ENCODE measurements at regions not wholly inside any gene's neighbourhood (a gene's known extent, or its start where the extent isn't known, plus 50 kb on each side); places are given as distances from the start of the nearest gene placed in this dataset.

DNA sequence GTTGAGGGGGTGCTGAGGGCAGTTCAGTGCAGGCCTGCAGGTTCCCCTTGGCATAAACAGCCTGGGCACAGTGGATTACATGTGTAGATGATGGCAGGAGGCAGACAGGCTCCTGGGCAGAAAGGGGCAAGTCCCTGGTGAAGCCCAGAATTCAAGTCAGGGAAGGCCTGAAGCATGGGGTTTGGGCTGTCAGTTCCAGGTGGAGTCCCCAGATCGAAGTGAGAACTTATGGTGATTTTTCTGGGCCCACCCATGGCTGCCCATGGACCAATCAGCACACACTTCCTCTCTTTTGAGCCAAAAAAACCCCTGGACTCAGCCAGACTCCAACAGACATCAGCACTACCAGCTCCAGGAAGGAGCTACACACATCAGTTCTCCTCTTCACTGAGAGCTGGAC is 529.1 kb downstream of the PPARGC1A start:
- ChIA-PET CTCF (no interaction called here), POLR2A (no interaction called here)
- DNase-seq (ENCODE audit: low read depth, low spot score): no peak
- TF ChIP-seq, protein P1, sequence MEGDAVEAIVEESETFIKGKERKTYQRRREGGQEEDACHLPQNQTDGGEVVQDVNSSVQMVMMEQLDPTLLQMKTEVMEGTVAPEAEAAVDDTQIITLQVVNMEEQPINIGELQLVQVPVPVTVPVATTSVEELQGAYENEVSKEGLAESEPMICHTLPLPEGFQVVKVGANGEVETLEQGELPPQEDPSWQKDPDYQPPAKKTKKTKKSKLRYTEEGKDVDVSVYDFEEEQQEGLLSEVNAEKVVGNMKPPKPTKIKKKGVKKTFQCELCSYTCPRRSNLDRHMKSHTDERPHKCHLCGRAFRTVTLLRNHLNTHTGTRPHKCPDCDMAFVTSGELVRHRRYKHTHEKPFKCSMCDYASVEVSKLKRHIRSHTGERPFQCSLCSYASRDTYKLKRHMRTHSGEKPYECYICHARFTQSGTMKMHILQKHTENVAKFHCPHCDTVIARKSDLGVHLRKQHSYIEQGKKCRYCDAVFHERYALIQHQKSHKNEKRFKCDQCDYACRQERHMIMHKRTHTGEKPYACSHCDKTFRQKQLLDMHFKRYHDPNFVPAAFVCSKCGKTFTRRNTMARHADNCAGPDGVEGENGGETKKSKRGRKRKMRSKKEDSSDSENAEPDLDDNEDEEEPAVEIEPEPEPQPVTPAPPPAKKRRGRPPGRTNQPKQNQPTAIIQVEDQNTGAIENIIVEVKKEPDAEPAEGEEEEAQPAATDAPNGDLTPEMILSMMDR (IDR thresholded peaks at IDR 0.05; ENCODE audit: insufficient read depth, low read length, missing control alignments): no peak
- no peak overlapping the region for H3K4me3 ChIP-seq (ENCODE audit: low read depth, low read length)

DNA sequence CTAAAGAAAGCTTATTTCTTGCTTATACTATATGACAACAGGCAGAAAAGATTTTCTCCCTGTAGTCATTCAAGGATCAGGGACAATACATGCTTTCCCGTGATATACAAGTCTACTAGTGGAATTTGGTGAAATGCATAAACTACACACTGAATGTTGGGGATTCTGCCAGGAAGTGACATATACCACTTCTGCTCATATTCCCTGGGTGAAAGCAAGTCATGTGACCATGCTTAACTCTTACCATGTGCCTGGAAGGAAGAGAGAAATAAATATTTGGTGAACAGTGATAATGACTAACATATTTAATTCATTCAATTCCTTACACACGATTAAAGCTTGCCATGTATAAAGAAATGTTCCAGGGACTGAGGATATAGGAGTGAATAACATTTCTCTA is 534.6 kb downstream of the PPARGC1A start:
- TF ChIP-seq, protein P1 (IDR thresholded peaks at IDR 0.05; ENCODE audit: insufficient read depth, low read length, missing control alignments): no peak
- CTCF ChIA-PET: no interaction called here
- POLR2A ChIA-PET: no interaction called here

DNA sequence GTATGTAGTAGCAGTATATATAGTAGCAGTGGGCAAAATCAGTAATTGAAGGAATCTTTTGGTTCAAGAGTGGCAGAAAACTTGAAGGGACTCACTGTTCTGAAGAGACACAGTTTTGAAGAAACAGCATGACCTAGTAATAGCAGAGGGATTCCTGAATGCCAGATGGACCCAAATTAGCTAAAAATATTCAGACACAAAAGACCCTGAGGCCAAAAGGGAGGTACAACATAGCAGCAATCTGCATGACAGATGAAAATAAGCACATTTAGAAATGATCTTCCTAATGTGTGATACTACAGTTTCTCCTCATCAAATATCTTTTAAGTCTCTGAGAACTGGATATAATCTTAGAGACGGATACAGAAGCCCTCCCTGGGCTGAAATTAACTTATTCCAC is 536.6 kb downstream of the PPARGC1A start:
- TF ChIP-seq, protein P1 (IDR thresholded peaks at IDR 0.05; ENCODE audit: insufficient read depth, low read length, missing control alignments): no peak
- H3K4me3 ChIP-seq (ENCODE audit: low read depth, low read length): no peak overlapping the region
- ChIA-PET CTCF (no interaction called here), POLR2A (no interaction called here)
- no peak for DNase-seq (ENCODE audit: low read depth, low spot score)

More for the DNA sequence above, 534.6 kb downstream of the PPARGC1A start:
- no peak overlapping the region for H3K4me3 ChIP-seq (ENCODE audit: low read depth, low read length)
- no peak for DNase-seq (ENCODE audit: low read depth, low spot score)

DNA sequence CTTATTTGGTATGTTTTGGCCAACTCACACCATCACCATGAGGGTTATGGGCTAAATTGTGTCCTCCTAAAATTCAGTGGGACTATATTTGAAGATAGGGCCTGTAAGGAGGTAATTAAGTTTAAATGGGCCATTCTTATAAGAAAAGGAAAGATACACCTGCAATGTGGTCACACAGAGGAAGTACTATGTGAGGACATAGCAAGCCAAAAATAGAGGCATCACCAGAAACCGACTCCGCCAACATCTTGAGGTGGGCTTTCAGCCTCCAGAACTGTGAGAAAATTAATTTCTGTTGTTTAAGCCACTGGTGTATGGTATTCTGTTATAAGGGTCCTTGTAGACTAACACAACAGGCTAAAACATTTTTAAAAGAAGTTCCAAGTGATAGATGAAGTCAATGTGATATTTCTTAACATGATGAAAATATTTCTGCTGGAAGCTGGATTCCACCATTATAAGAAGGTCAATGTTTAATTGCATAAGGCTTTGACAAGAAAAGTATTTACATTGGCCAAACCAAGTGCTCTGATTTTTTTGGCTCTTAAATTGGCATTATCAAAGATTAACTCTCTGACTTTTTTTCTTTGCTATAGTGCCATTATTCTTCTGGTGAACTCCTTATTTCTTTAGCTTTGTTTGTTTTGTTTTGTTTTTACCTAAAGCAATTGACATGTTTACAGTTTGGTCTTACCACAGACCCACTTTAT is 540.9 kb downstream of the PPARGC1A start:
- no peak for DNase-seq (ENCODE audit: low read depth, low spot score)
- TF ChIP-seq, protein P1 (IDR thresholded peaks at IDR 0.05; ENCODE audit: insufficient read depth, low read length, missing control alignments): no peak
- no peak overlapping the region for H3K4me3 ChIP-seq (ENCODE audit: low read depth, low read length)
- ChIA-PET CTCF (no interaction called here), POLR2A (no interaction called here)

DNA sequence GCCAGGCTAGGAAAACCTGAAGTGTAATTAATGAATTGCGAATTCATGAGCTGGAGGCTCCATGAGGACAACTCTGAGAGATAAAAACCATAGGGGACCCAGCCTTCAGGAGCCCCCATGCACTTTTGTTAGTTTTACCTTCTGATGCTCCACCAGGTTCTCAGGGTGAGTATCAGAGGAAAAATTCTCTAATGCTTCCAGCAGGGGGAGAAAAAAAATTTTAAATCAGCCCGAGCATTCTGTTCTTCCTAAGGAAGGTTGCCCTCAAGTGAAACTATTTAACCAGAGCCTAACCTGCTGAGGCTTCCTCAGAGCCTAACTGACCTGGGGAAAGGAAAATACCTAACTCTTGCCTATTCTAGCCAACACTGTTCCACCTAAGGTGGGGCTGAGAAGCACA is 552.6 kb downstream of the PPARGC1A start:
- ChIA-PET POLR2A (no interaction called here), CTCF (no interaction called here)
- DNase-seq (ENCODE audit: low read depth, low spot score): no peak
- TF ChIP-seq, protein P1 (IDR thresholded peaks at IDR 0.05; ENCODE audit: insufficient read depth, low read length, missing control alignments): no peak
- no peak overlapping the region for H3K4me3 ChIP-seq (ENCODE audit: low read depth, low read length)

DNA sequence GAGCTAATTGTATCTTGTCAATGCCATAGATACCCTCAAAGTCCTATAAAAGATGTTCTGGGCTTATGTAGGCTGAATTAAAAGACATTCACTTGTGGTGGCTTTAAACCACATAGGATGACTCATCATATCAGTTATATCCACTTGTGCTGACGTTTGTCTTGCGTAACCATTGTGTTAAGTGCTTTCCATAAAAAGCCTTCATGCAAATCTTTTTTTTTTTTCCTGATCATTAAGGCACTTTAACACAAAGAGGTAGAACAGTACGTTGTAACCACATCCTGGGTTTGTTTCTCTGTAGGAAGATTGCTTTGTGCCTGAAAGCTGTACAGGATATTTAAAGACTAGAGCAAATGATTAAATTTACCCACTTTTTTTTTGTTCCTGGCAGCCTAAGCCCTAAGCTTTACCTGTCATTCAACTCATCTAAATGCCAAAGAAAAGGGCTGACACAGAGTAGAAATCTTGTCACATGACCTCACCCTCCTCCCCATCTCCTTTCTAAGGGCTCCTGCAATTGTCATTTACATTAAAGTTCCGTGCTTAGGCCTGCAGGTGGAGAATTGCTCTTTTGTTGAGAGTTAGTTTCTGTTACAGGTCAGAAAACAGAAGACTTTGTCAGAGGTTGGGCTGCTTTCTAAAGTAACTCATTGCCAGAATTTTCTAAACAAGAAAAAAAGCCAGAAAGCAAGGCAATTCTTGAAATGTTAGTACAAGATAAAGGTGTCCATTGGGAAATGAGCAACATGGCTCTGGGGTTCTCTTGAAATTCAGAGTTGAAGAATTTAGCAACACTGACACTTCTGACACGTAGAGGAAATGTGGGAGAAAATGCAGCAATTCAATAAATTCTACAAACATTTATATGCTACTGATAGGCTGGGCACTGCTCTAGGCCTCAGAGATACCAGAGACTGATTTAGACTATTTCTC is 555.6 kb downstream of the PPARGC1A start:
- no peak overlapping the region for H3K4me3 ChIP-seq (ENCODE audit: low read depth, low read length)
- POLR2A ChIA-PET: no interaction called here
- TF ChIP-seq, protein P1 (IDR thresholded peaks at IDR 0.05; ENCODE audit: insufficient read depth, low read length, missing control alignments): no peak
- CTCF ChIA-PET: no interaction called here
- DNase-seq (ENCODE audit: low read depth, low spot score): peak; percentile 37

Measured in AG04449 (cell line).